B cell (primary cell): ENCODE measurements at regions not wholly inside any gene's neighbourhood (a gene's known extent, or its start where the extent isn't known, plus 50 kb on each side); places are given as distances from the start of the nearest gene placed in this dataset.

ENCODE experiments used
- CTCF ChIP-seq: fragments of 200-600 bp; IDR thresholded peaks from one replicate; pipeline ENCODE4 v1.8.0; 2022; ENCODE audit warnings: antibody characterized with exemption, mild to moderate bottlenecking
- EZH2 ChIP-seq: IDR thresholded peaks from 2 replicates; pipeline ENCODE4 v1.6.1; 2012; ENCODE audit warnings: borderline replicate concordance, low read depth, mild to moderate bottlenecking, moderate library complexity, low read length; ENCODE audit not compliant: insufficient read depth, poor library complexity, severe bottlenecking

- no peak for TF ChIP-seq CTCF
- no peak for TF ChIP-seq EZH2
These were observed 78.3 kb upstream of the SLC2A1 start for GRCh38 chr1:43036932-43037331.
